SK-N-SH (cell line): ENCODE measurements at regions not wholly inside any gene's neighbourhood (a gene's known extent, or its start where the extent isn't known, plus 50 kb on each side); places are given as distances from the start of the nearest gene placed in this dataset.

Experiments used
- CTCF ChIA-PET: fragments of 300-600, 350-600 bp; formaldehyde crosslinking; extraction: SDS; loops from one replicate; lab custom pipeline; 2021; lab: Yijun Ruan, JAX
- POLR2A ChIA-PET: fragments of 350-600 bp; sonication (Branson Sonifier 250); formaldehyde crosslinking; extraction: SDS; loops from one replicate; lab custom pipeline; 2020; ENCODE audit warnings: antibody characterized with exemption, inconsistent platforms; lab: Yijun Ruan, JAX
- DNase-seq: peaks from one replicate; pipeline ENCODE4 v3.0.0; 2012
- H2AFZ ChIP-seq: fragments of 200-600 bp; sonication (generic); 2 replicates; pipeline ENCODE4 v1.8.1; 2016; ENCODE audit warnings: antibody characterized with exemption, mild to moderate bottlenecking, low read depth
- H3F3A ChIP-seq: fragments of 200-600 bp; sonication (generic); replicated peaks from 2 replicates; pipeline ENCODE3; 2016; ENCODE audit warnings: antibody characterized with exemption, mild to moderate bottlenecking; ENCODE audit not compliant: insufficient read depth
- H3K27ac ChIP-seq, 2 experiments: fragments of 200-500 bp in 1 of 2; fragments of 200-600 bp in 1 of 2; sonication (Bioruptor generic) in 1 of 2; sonication (generic), shearing (Covaris generic) in 1 of 2; 2 replicates each; pipeline versions ENCODE4 v1.5.1 to v1.6.1; 2014 to 2016; ENCODE audit warnings: low read depth in 2 of 2, inconsistent platforms in 1 of 2, low read length in 1 of 2, mild to moderate bottlenecking in 1 of 2, mixed read lengths in 1 of 2
- H3K27me3 ChIP-seq: fragments of 200-600 bp; sonication (generic), shearing (Covaris generic); 2 replicates; pipeline ENCODE4 v1.6.1; 2016; ENCODE audit warnings: mixed run types; ENCODE audit not compliant: insufficient read depth
- H3K36me3 ChIP-seq, 2 experiments: fragments of 200-500 bp in 1 of 2; fragments of 200-600 bp in 1 of 2; sonication (Bioruptor generic) in 1 of 2; sonication (generic) in 1 of 2; replicated peaks in 1 of 2; 2 replicates each; pipeline versions ENCODE3 to v1.5.1; 2014 to 2016; ENCODE audit warnings: low read length in 1 of 2, mild to moderate bottlenecking in 1 of 2; ENCODE audit not compliant: insufficient read depth in 2 of 2, control insufficient read depth in 1 of 2
- H3K4me1 ChIP-seq, 2 experiments: fragments of 200-500 bp in 1 of 2; fragments of 200-600 bp in 1 of 2; sonication (Bioruptor generic) in 1 of 2; sonication (generic), shearing (Covaris generic) in 1 of 2; 2 replicates each; pipeline versions ENCODE4 v1.5.1 to v1.6.1; 2014 to 2016; ENCODE audit warnings: low read depth in 1 of 2, low read length in 1 of 2, mixed run types in 1 of 2; ENCODE audit not compliant: insufficient read depth in 2 of 2, control insufficient read depth in 1 of 2
- H3K4me2 ChIP-seq: fragments of 200-600 bp; sonication (generic), shearing (Covaris generic); 2 replicates; pipeline ENCODE4 v1.6.1; 2017; ENCODE audit warnings: mixed run types
- H3K4me3 ChIP-seq, 2 experiments: fragments of 200-500 bp in 1 of 2; fragments of 200-600 bp in 1 of 2; sonication (Bioruptor generic) in 1 of 2; sonication (generic), shearing (Covaris generic) in 1 of 2; 2 replicates each; pipeline versions ENCODE4 v1.5.1 to v1.8.1; 2014 to 2016; ENCODE audit warnings: low read depth in 2 of 2, inconsistent platforms in 1 of 2, low read length in 1 of 2, mild to moderate bottlenecking in 1 of 2, mixed read lengths in 1 of 2, moderate library complexity in 1 of 2
- H3K79me2 ChIP-seq: fragments of 200-600 bp; sonication (generic); 2 replicates; pipeline ENCODE4 v1.8.1; 2017; ENCODE audit warnings: mild to moderate bottlenecking; ENCODE audit not compliant: insufficient read depth
- H3K9ac ChIP-seq: fragments of 200-600 bp; sonication (generic); 2 replicates; pipeline ENCODE4 v1.6.1; 2017; ENCODE audit warnings: mixed run types
- H3K9me2 ChIP-seq: fragments of 200-600 bp; sonication (generic); 2 replicates; pipeline ENCODE4 v1.6.1; 2017; ENCODE audit warnings: mixed run types
- H3K9me3 ChIP-seq: fragments of 200-600 bp; sonication (generic); 2 replicates; pipeline ENCODE4 v1.6.1; 2017; ENCODE audit warnings: mixed run types, mild to moderate bottlenecking, moderate library complexity
- H4K20me1 ChIP-seq: fragments of 200-600 bp; sonication (generic); 2 replicates; pipeline ENCODE4 v1.6.1; 2017; ENCODE audit warnings: mild to moderate bottlenecking, mixed run types; ENCODE audit not compliant: insufficient read depth
- CTCF ChIP-seq: fragments of 200-600 bp; sonication (generic); IDR thresholded peaks from 2 replicates; pipeline ENCODE4 v1.6.1; 2017; ENCODE audit warnings: antibody characterized with exemption, mild to moderate bottlenecking, moderate library complexity
- ELF1 ChIP-seq: IDR thresholded peaks from 2 replicates; pipeline ENCODE4 v1.4.0; 2012
- FOSL2 ChIP-seq: IDR thresholded peaks from 2 replicates; pipeline ENCODE4 v1.4.0; 2012; ENCODE audit warnings: low read depth, mild to moderate bottlenecking, moderate library complexity, borderline replicate concordance
- FOXM1 ChIP-seq: IDR thresholded peaks from 2 replicates; pipeline ENCODE4 v1.4.0; 2012; ENCODE audit warnings: low read depth, mild to moderate bottlenecking
- GABPA ChIP-seq: IDR thresholded peaks from 2 replicates; pipeline ENCODE4 v1.4.0; 2012; ENCODE audit warnings: low read depth, mild to moderate bottlenecking
- GATA2 ChIP-seq: sonication (generic); formaldehyde crosslinking; IDR thresholded peaks from 2 replicates; pipeline ENCODE4 v1.5.0; 2020; ENCODE audit warnings: mild to moderate bottlenecking, missing genetic modification reagents
- MXI1 ChIP-seq: IDR thresholded peaks from 2 replicates; pipeline ENCODE4 v1.6.1; 2012; ENCODE audit warnings: mild to moderate bottlenecking, low read depth, low read length, improper control_type of control experiment
- NFIC ChIP-seq: IDR thresholded peaks from 2 replicates; pipeline ENCODE4 v1.4.0; 2012; ENCODE audit warnings: borderline replicate concordance
- NRF1 ChIP-seq: IDR thresholded peaks from 2 replicates; pipeline ENCODE4 v1.6.1; 2012; ENCODE audit warnings: low read depth, mild to moderate bottlenecking, low read length
- RAD21 ChIP-seq: IDR thresholded peaks from 2 replicates; pipeline ENCODE4 v1.6.1; 2012; ENCODE audit warnings: mild to moderate bottlenecking, low read length
- REST ChIP-seq: IDR thresholded peaks from 2 replicates; pipeline ENCODE4 v1.6.1; 2012; ENCODE audit warnings: mild to moderate bottlenecking, low read depth, low read length, moderate library complexity
- RFX5 ChIP-seq: IDR thresholded peaks from 2 replicates; pipeline ENCODE4 v1.6.1; 2012; ENCODE audit warnings: mild to moderate bottlenecking, improper control_type of control experiment, low read length
- RXRA ChIP-seq: IDR thresholded peaks from 2 replicates; pipeline ENCODE4 v1.4.0; 2012; ENCODE audit warnings: low read depth, mild to moderate bottlenecking, borderline replicate concordance
- SMC3 ChIP-seq: IDR thresholded peaks from 2 replicates; pipeline ENCODE4 v1.6.1; 2012; ENCODE audit warnings: low read depth, low read length, improper control_type of control experiment
- TAF1 ChIP-seq: IDR thresholded peaks from 2 replicates; pipeline ENCODE4 v1.6.1; 2012; ENCODE audit warnings: low read depth, mild to moderate bottlenecking, low read length, moderate library complexity, borderline replicate concordance
- TCF12 ChIP-seq: IDR thresholded peaks from 2 replicates; pipeline ENCODE4 v1.4.0; 2012
- USF1 ChIP-seq: IDR thresholded peaks from 2 replicates; pipeline ENCODE4 v1.4.0; 2012; ENCODE audit warnings: low read depth, borderline replicate concordance
- YY1 ChIP-seq: IDR thresholded peaks from 2 replicates; pipeline ENCODE4 v1.4.0; 2012; ENCODE audit warnings: low read depth, mild to moderate bottlenecking
- ZBTB33 ChIP-seq: IDR thresholded peaks from 2 replicates; pipeline ENCODE4 v1.4.0; 2012; ENCODE audit warnings: low read depth, borderline replicate concordance
- whole genome bisulfite sequencing: methylation state at CpG from one replicate; pipeline ENCODE4 v1.1.6; 2017; ENCODE audit warnings: low lambda C conversion rate; 5-methylcytosine and 5-hydroxymethylcytosine counted together
- TF ChIP-seq, protein P1 (sequence below): fragments of 150-350 bp; IDR thresholded peaks from 2 replicates; pipeline ENCODE4 v1.6.1; 2016; ENCODE audit warnings: mild to moderate bottlenecking, low read depth, low read length
- TF ChIP-seq, protein P2 (sequence below): IDR thresholded peaks from 2 replicates; pipeline ENCODE4 v1.4.0; 2012; ENCODE audit warnings: low read depth

DNA sequence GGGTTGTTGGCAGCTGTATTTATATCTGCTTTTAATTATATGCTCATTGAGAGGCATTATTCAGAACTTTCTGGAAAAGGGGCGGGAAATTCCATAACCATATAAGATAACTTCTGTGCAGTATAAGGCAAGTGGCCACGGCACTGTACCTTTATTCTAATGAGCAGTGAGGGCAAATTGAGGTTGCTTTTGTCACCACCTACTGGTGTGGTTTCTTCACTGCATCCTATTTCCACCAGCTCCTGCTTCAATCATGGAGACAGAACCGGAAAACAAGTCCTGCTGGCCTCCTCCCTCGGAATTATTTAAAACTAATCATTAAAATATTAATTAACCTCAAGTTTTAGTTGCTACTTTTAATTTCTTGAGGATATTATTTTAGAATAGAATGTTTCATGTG is 759.4 kb downstream of the CBLN2 start:
- Histone ChIP-seq H3K9me2 (no peaks in the 10 kb centered on the region), H3K79me2 (no peaks in the 10 kb centered on the region), H3K36me3 (no peaks in the 10 kb centered on the region), H3K27ac (no peak overlapping the region), H3K9me3 (no peaks in the 10 kb centered on the region), H3K4me2 (no peak overlapping the region), H4K20me1 (no peaks in the 10 kb centered on the region), H3F3A (no peaks in the 10 kb centered on the region), H2AFZ (no peak overlapping the region), H3K4me1 (no peaks in the 10 kb centered on the region), H3K9ac (no peak overlapping the region), H3K27me3 (no peaks in the 10 kb centered on the region), H3K4me3 (no peak overlapping the region)
- WGBS = 45% methylated on average over 4 of the region's 4 CpGs
- DNase-seq = peak; percentile 12
- CTCF ChIA-PET = interaction anchor here (1.0 to 1.1 kb wide), 2 partner anchors 11 to 386 kb away, joined by 3 read pairs; no protein-coding TSS in a partner anchor
- TF ChIP-seq ELF1 (no peak), TCF12 (no peak), NFIC (no peak), GATA2 (CRISPR knock-in tag) (no peak), CTCF (peak; percentile 74), FOSL2 (no peak), RFX5 (no peak), FOXM1 (no peak), TAF1 (no peak), NRF1 (no peak), SMC3 (peak; percentile 50; the same call in 1 of the 2 replicates), RAD21 (peak; percentile 51), MXI1 (no peak)
- TF ChIP-seq, protein P1, sequence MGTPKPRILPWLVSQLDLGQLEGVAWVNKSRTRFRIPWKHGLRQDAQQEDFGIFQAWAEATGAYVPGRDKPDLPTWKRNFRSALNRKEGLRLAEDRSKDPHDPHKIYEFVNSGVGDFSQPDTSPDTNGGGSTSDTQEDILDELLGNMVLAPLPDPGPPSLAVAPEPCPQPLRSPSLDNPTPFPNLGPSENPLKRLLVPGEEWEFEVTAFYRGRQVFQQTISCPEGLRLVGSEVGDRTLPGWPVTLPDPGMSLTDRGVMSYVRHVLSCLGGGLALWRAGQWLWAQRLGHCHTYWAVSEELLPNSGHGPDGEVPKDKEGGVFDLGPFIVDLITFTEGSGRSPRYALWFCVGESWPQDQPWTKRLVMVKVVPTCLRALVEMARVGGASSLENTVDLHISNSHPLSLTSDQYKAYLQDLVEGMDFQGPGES = no peak
- POLR2A ChIA-PET = no interaction called here

- no peaks in the 10 kb centered on the region for H3K4me1 ChIP-seq
- H3K79me2 ChIP-seq = no peaks in the 10 kb centered on the region
- no peak overlapping the region for H3K4me3 ChIP-seq
- POLR2A ChIA-PET = no interaction called here
- no peaks in the 10 kb centered on the region for H3K9me3 ChIP-seq
- no peaks in the 10 kb centered on the region for H3K9me2 ChIP-seq
- WGBS = 50% methylated on average over 5 of the region's 5 CpGs
- H3K4me2 ChIP-seq = no peak overlapping the region
- H3K27ac ChIP-seq = no peak overlapping the region
- CTCF ChIA-PET = no interaction called here
- no peaks in the 10 kb centered on the region for H3K36me3 ChIP-seq
- H2AFZ ChIP-seq = no peak overlapping the region
- H3K27me3 ChIP-seq = no peaks in the 10 kb centered on the region
- no peak for DNase-seq
- H3F3A ChIP-seq = no peaks in the 10 kb centered on the region
- no peak overlapping the region for H3K9ac ChIP-seq
- H4K20me1 ChIP-seq = no peaks in the 10 kb centered on the region
- TF ChIP-seq SMC3 (no peak), GABPA (no peak), REST (no peak), YY1 (no peak), NFIC (no peak), RXRA (no peak), ZBTB33 (no peak), USF1 (no peak), RFX5 (no peak)
- TF ChIP-seq, protein P2, sequence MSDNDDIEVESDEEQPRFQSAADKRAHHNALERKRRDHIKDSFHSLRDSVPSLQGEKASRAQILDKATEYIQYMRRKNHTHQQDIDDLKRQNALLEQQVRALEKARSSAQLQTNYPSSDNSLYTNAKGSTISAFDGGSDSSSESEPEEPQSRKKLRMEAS = no peak
Observed at GRCh38 chr18:71760541-71760940, 783.6 kb downstream of the CBLN2 start.
